ENCODE measurements at regions not wholly inside any gene's neighbourhood (a gene's known extent, or its start where the extent isn't known, plus 50 kb on each side); places are given as distances from the start of the nearest gene placed in this dataset.

DNA sequence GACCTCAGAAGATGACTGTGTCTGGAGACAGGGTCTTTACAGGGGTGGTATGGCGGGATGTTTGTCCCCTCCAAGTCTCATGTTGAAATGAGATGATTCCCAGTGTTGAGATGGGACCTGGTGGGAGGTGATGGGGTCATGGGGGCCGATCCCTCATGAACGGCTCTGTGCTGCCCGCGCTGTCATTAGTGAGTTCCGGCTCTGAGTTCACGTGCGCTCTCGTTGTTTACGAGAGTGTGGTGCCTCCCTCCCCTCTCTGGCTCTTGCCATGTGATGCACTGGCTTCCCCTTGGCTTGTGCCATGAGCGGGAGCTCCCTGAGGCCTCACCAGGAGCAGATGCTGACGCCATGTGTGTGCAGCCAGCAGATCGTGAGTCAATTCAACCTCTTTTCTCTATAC lies 830.8 kb downstream of the TBC1D22A start:
- TF ChIP-seq MAZ (IDR thresholded peaks at IDR 0.05; ENCODE audit: borderline replicate concordance, low read depth, low read length), result no peak
- TF ChIP-seq MAZ (CRISPR knock-in tag; IDR thresholded peaks at IDR 0.05; ENCODE audit: low read depth), result no peak
- TF ChIP-seq HOXA3 (CRISPR knock-in tag; IDR thresholded peaks at IDR 0.05), result no peak
- no peak for TF ChIP-seq CEBPB (IDR thresholded peaks at IDR 0.05; ENCODE audit: borderline replicate concordance, low read depth, low read length)
- no peak for TF ChIP-seq BRCA1 (CRISPR knock-in tag; IDR thresholded peaks at IDR 0.05)
- TF ChIP-seq SP2 (CRISPR knock-in tag; IDR thresholded peaks at IDR 0.05), result no peak
- no peak for TF ChIP-seq ZNF10 (CRISPR knock-in tag; IDR thresholded peaks at IDR 0.05; ENCODE audit: borderline replicate concordance, low read depth)
- TF ChIP-seq, protein P1, sequence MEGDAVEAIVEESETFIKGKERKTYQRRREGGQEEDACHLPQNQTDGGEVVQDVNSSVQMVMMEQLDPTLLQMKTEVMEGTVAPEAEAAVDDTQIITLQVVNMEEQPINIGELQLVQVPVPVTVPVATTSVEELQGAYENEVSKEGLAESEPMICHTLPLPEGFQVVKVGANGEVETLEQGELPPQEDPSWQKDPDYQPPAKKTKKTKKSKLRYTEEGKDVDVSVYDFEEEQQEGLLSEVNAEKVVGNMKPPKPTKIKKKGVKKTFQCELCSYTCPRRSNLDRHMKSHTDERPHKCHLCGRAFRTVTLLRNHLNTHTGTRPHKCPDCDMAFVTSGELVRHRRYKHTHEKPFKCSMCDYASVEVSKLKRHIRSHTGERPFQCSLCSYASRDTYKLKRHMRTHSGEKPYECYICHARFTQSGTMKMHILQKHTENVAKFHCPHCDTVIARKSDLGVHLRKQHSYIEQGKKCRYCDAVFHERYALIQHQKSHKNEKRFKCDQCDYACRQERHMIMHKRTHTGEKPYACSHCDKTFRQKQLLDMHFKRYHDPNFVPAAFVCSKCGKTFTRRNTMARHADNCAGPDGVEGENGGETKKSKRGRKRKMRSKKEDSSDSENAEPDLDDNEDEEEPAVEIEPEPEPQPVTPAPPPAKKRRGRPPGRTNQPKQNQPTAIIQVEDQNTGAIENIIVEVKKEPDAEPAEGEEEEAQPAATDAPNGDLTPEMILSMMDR (CRISPR knock-in tag; IDR thresholded peaks at IDR 0.05), result no peak
- TF ChIP-seq ZFP36 (IDR thresholded peaks at IDR 0.05; ENCODE audit: borderline replicate concordance, low read depth, low read length, partially characterized antibody), result no peak
- TF ChIP-seq ZKSCAN8 (CRISPR knock-in tag; IDR thresholded peaks at IDR 0.05; ENCODE audit: borderline replicate concordance), result no peak
- TF ChIP-seq ARNT (IDR thresholded peaks at IDR 0.05), result no peak
- no peak for TF ChIP-seq ADNP (CRISPR knock-in tag; IDR thresholded peaks at IDR 0.05)
- no peak for TF ChIP-seq BHLHE40 (IDR thresholded peaks at IDR 0.05; ENCODE audit: low read length)
- TF ChIP-seq RFX5 (IDR thresholded peaks at IDR 0.05; ENCODE audit: low read depth, low read length), result no peak
- no peak for TF ChIP-seq RORA (CRISPR knock-in tag; IDR thresholded peaks at IDR 0.05)

Data from HepG2 (cell line).